Heart right ventricle (tissue), 16 donors: ENCODE measurements at regions not wholly inside any gene's neighbourhood (a gene's known extent, or its start where the extent isn't known, plus 50 kb on each side); places are given as distances from the start of the nearest gene placed in this dataset.

Experiments used
- ATAC-seq, 8 donors: fragments of 200-7000 bp; cut with Tn5 transposase; one replicate each; pipeline ENCODE4 v1.9.1; 2020; ENCODE audit warnings: mild to moderate bottlenecking in 8 of 8, moderate library complexity in 8 of 8, moderate number of reproducible peaks in 1 of 8
- DNase-seq, 2 donors: peaks; one replicate each; pipeline ENCODE4 v3.0.0-alpha.2; 2020
- H3K27ac ChIP-seq, 10 donors: fragments of 200-600 bp; sonication (generic) in 2 of 10; one replicate each; pipeline versions ENCODE4 v1.5.0 to v1.8.0; 2020 to 2022; ENCODE audit warnings: mild to moderate bottlenecking in 3 of 10
- H3K27me3 ChIP-seq, 7 donors: fragments of 200-600 bp; one replicate each; pipeline ENCODE4 v1.8.0; 2021 to 2022; ENCODE audit warnings: mild to moderate bottlenecking in 2 of 7
- H3K36me3 ChIP-seq, 9 donors: fragments of 200-600 bp; sonication (generic) in 1 of 9; one replicate each; pipeline versions ENCODE4 v1.5.0 to v1.8.0; 2020 to 2022; ENCODE audit warnings: mild to moderate bottlenecking in 2 of 9
- H3K4me1 ChIP-seq, 9 donors: fragments of 200-600 bp; sonication (generic) in 1 of 9; one replicate each; pipeline versions ENCODE4 v1.5.0 to v1.8.0; 2020 to 2022; ENCODE audit warnings: mild to moderate bottlenecking in 4 of 9
- H3K4me3 ChIP-seq, 10 donors: fragments of 200-600 bp; sonication (generic) in 2 of 10; one replicate each; pipeline versions ENCODE4 v1.5.0 to v1.8.0; 2020 to 2022; ENCODE audit warnings: mild to moderate bottlenecking in 7 of 10, moderate library complexity in 2 of 10
- H3K9me3 ChIP-seq, 11 donors: fragments of 200-600 bp in 10 of 11; sonication (generic) in 2 of 11; one replicate each; pipeline versions ENCODE4 v1.5.0 to v1.8.0; 2013 to 2022; ENCODE audit warnings: mild to moderate bottlenecking in 2 of 11, control low read depth in 1 of 11, moderate library complexity in 1 of 11
- WGBS, 2 donors: extraction: QIAGEN DNeasy Blood & Tissue Kit; methylation state at CpG; one replicate each; pipeline ENCODE4 v1.1.7; 2013; ENCODE audit warnings: inconsistent platforms in 1 of 2; 5-methylcytosine and 5-hydroxymethylcytosine counted together
- intact Hi-C, 10 donors: fragments of 100-400 bp; cut with DNase I; formaldehyde crosslinking; loops; one replicate each; pipeline versions ENCODE4 v1.11.1 to v1.14.2; 2022
- TF ChIP-seq, protein P1 (sequence below), 9 donors: fragments of 200-600 bp; sonication (generic) in 2 of 9; IDR thresholded peaks; one replicate each; pipeline versions ENCODE4 v1.5.0 to v1.8.0; 2021 to 2022; ENCODE audit warnings: antibody characterized with exemption in 9 of 9, mild to moderate bottlenecking in 5 of 9, moderate library complexity in 1 of 9
- donor health status: Arrhythmogenic right ventricular cardiomyopathy.
- donor health status: ischemic (EF 13 %, LVEDD 7.1; RV severe dilation, severe dysfunction).
- donor health status: healthy with polysubstance abuse.
- donor health status: DM: no; HTN: yes; CAD: no.
- donor health status: DM: no; HTN: no; CAD: no.
- donor health status: ischemic (EF 25% LVEDD 6.9; RV normal size, moderate dysfunction).
- donor health status: ischemic (EF 25% LVEDD 5.7; RV mildly dilated, moderate dysfunction).
- donor health status: healthy.
- donor health status: DM: yes; HTN: yes; CAD: no.
- donor health status: Ischemic cardiomyopathy.
- donor health status: ischemic (EF 35%, LVEDD 5.7; RV mildly dilated, moderate dysfunction).
- donor health status: nonischemic (EF 11% LVEDD 7.7; RV severe dilation, severe dysfunction).
- donor health status: DM: yes; HTN: yes; CAD: no.
- donor health status: PGD.
- donor health status: ischemic (EF 29% LVEDD 5.4; RV normal size, mild dysfunction).
- donor health status: nonischemic (EF 23%, LVEDD 6.1; RV moderate dilation, normal function).

DNA sequence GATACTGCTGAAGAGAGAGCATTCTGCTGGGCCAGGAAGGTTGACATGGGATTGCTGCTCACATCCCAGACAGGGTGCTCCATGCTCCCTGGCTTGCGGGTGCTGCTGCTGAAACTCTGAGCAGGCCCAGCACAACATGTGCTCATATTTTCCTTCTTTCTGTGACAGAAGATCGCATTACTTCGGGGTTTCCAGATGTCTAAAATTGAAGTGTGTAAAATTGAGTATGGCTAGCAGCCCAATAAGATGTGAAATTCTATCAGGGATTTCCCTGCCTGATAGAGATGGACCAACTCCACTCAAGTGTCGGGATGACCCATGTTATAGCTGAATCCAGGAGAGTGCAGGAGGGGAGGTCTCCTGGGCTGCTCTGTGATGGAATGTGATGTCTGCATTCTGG lies 55.6 kb upstream of the KL start:
- intact Hi-C loops, result no loop called here
- no peaks in the 10 kb centered on the region for H3K27me3 ChIP-seq
- no peaks in the 10 kb centered on the region for H3K36me3 ChIP-seq
- H3K4me3 ChIP-seq, result no peak overlapping the region
- H3K9me3 ChIP-seq, result no peaks in the 10 kb centered on the region
- no peaks in the 10 kb centered on the region for H3K4me1 ChIP-seq
- ATAC-seq (no peak), DNase-seq (no peak)
- TF ChIP-seq, protein P1, sequence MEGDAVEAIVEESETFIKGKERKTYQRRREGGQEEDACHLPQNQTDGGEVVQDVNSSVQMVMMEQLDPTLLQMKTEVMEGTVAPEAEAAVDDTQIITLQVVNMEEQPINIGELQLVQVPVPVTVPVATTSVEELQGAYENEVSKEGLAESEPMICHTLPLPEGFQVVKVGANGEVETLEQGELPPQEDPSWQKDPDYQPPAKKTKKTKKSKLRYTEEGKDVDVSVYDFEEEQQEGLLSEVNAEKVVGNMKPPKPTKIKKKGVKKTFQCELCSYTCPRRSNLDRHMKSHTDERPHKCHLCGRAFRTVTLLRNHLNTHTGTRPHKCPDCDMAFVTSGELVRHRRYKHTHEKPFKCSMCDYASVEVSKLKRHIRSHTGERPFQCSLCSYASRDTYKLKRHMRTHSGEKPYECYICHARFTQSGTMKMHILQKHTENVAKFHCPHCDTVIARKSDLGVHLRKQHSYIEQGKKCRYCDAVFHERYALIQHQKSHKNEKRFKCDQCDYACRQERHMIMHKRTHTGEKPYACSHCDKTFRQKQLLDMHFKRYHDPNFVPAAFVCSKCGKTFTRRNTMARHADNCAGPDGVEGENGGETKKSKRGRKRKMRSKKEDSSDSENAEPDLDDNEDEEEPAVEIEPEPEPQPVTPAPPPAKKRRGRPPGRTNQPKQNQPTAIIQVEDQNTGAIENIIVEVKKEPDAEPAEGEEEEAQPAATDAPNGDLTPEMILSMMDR (IDR thresholded peaks at IDR 0.05), result no peak
- 89 to 90% methylated on average over 4 of the region's 4 CpGs for WGBS, 2 donors
- H3K27ac ChIP-seq, result no peak overlapping the region

DNA sequence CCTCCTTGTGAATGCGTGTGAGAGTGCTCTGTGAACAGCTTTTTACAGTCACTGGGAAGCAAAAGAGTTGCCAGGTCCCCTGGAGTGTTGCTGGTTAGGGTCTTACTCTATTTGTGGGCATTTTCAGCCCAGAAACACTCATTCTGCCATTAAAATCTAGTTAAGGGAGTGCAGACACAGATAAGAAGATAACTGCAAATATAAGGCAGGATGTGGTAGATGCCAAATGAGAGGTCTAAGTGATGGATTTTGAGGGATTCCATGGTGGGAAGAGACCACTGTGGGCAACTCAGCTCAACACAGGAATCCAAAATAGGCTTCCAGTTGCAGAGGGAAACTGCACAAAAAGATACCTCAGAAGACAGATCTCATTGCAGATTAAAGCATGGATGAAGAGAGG lies 54.5 kb upstream of the KL start:
- ATAC-seq, result no peak
- WGBS, 2 donors, result 93 to 100% methylated on average over 1 of the region's 1 CpG
- DNase-seq, result no peak
- Histone ChIP-seq H3K9me3 (no peaks in the 10 kb centered on the region), H3K27ac (no peak overlapping the region), H3K4me3 (no peak overlapping the region), H3K4me1 (no peaks in the 10 kb centered on the region), H3K27me3 (no peaks in the 10 kb centered on the region), H3K36me3 (no peaks in the 10 kb centered on the region)
- intact Hi-C loops, result no loop called here
- TF ChIP-seq, protein P1 (IDR thresholded peaks at IDR 0.05), result no peak

DNA sequence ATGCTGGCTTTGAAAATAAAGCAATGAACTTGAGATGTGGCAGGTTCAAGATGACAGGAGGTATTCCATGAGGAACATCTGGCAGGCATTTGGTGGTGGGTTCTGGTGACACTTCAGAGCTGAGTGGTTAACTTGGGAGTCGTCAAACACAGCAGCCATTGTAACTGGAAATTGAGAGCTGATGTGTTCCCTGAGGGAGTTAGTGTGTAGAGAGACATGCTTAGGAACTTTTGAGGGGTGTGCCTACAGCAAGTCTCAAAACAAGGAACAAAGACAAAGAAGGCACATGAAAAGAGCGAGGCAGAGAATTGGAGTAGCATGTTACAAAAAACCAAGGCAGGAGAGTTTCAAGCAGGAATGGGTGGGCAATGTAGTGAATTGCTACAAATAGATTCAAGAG lies 53.9 kb upstream of the KL start:
- no peak overlapping the region for H3K4me3 ChIP-seq
- ATAC-seq (no peak), DNase-seq (no peak)
- intact Hi-C loops, result no loop called here
- no peak overlapping the region for H3K27ac ChIP-seq
- no peaks in the 10 kb centered on the region for H3K4me1 ChIP-seq
- H3K36me3 ChIP-seq, result no peaks in the 10 kb centered on the region
- WGBS, 2 donors, result 87 to 89% methylated on average over 2 of the region's 2 CpGs
- no peaks in the 10 kb centered on the region for H3K27me3 ChIP-seq
- TF ChIP-seq, protein P1 (IDR thresholded peaks at IDR 0.05), result no peak
- H3K9me3 ChIP-seq, result no peaks in the 10 kb centered on the region

- Histone ChIP-seq H3K4me1 (peaks cover 0 to 19% (median 10%) of the 10 kb centered on the region in 9 donors), H3K9me3 (no peaks in the 10 kb centered on the region), H3K4me3 (no peak overlapping the region), H3K27ac (no peak overlapping the region), H3K27me3 (no peaks in the 10 kb centered on the region), H3K36me3 (no peaks in the 10 kb centered on the region)
- DNase-seq (no peak), ATAC-seq (no peak)
- 65 to 66% methylated on average over 2 of the region's 2 CpGs for WGBS, 2 donors
- TF ChIP-seq, protein P1 (IDR thresholded peaks at IDR 0.05), result no peak
- intact Hi-C loops, result loop anchor here in 1 of 10 donors (5.0 kb wide), 1 partner anchor 42 kb away; no protein-coding TSS in a partner anchor
These were observed 51.2 kb upstream of the KL start for GRCh38 chr13:32964987-32965386.
